GM21619 (cell line): ENCODE measurements at regions not wholly inside any gene's neighbourhood (a gene's known extent, or its start where the extent isn't known, plus 50 kb on each side); places are given as distances from the start of the nearest gene placed in this dataset.
"Not testable (repeated sequence)": the region's sequence is repeated elsewhere in the genome, so short reads cannot be mapped to it uniquely, and the experiment has no call there.

Source experiments
- ATAC-seq: cut with Tn5 transposase; IDR thresholded peaks from one replicate; pipeline ENCODE4 v1.9.1; 2021; ENCODE audit not compliant: unreplicated experiment

DNA sequence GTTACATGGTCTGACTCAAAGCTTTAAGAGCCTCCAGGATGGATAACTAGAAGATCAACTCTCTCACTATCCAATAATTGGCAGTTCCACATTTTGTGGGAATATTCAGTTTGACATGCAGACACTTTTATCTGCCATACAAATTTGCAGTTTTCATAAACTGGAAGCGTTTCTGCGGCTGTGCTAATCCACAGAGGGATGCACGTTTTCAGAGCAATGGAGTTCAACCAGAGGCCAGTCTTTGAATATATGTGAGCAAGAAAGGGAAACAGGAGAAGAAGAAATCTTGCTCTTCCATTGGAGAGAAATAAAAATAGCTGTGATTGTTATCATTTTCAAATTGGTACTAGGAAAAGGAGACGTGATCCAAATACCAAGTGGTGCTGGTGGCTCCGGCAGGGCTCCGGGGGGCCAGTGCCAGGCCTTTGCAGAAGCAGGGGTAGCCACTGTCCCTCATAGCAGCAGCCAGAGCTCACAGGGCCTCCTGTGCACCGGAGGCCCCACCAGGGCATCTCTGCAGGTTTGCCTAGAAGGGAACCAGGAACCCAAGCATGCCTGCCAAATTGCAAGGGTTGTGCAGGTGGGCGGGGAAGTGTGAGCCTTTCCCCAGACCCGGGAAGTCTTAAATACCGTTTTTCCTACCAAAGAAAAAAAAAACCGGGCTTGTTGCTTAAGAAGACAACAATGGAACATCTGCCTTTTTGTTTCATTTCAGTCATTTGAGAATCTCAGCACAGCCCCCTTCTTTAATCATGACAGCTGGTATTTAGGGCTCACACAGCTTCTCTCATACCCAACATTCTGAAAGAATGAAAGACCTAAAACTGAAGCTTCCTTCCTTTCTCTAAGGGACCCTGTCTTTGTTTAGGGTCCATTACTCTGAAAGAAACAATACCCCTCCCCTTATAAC, 791.1 kb upstream of the SOX11 start:
- ATAC-seq = no peak

DNA sequence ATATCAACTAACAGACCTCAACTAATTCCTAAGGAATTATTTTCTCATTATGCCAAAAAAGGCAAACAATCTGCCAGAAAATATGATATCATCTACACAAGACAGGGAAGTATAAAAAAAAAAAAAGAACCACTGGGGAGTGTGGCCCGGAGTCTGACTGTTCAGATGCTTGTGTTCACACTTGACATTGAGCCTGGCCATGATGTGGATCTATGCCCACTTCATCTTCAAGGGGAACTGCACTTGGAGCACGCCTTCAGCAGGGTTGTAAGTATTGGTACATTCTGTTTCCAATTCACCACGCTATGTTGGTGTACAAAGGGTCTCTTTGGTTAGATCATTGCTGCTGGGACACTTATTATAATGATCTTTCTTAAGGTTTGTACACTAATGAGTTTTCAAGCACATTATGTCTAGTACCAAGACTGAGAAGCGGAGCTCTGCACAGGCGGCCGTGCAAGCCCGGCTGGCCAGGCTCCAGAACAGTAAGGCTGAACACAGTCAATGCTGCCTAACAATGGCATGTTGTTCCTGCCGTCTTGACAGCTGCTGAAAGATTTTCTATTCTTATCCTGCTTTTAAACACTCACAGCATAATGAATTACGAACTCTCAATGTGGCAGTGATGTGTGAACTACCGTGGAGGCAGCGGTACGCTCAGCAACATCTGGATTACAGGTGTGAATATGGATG, 788.4 kb upstream of the SOX11 start:
- no peak for ATAC-seq

DNA sequence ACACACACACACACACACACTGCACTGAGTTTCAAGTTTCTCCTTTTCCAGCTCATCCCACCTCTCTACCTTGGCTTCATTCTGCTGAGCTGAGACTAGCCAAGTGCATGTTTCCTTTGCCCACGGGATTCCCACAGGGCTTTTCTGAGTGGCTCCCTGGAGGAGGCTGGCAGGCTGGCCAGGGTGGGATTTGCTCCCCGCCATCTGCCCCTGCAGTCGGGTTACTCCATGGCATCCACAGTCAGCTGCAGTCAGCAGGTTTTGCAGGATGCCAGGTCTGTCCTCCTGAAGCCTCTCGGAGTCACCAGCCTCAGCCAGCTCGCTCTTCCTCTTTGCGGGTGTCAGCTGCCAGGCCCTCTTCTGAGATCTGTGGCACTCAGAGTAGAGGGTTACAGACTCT, 783.7 kb upstream of the SOX11 start:
- no peak for ATAC-seq

DNA sequence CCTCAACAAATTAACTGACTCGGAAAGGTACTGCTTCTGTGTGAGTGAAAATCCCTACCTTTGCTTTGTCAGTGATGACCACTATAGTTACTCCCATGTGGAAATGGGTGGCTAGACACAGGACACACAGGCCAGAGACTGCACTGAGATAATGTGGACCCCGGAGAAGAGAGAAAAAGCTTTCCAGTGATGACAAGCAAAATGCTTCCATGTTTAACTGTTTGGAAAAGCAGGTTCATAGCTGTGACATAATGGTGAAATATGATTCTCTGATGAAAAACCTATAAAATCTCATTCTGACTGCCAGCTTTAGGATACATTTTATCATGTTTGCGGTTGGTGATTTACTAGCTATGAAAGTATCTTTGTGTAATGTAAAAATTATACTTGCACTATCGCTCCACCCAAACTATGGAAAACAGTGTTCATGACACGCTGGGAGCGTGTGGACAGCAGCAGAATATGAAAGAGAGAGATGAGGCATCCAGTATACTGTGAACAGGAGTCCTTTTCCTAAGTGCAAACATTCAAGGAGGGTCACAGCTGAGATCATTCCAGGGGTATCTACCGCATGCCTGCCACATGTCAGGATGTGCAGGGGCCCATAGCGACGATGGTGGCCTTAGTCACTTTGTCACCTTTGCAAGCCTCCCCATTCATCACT, 782.7 kb upstream of the SOX11 start:
- no peak for ATAC-seq

DNA sequence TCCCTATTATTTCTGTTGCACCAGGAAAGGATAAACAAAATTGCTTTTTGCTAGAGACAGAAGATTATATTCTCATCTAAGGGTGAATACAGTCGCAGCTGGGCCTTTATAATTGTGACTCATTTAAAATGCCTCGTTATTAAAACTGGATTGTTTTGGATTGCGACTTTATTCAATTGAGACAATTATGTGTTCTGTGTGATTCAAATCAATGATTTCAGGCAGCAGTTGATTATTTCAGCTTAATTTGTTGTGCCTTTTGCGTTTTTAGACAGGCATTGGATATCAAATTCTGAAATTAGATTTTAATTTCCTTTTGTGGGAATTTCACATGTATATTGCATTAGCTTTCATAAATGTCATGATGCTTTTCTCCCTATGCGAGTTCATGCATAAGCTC, 778.1 kb upstream of the SOX11 start:
- no peak for ATAC-seq

DNA sequence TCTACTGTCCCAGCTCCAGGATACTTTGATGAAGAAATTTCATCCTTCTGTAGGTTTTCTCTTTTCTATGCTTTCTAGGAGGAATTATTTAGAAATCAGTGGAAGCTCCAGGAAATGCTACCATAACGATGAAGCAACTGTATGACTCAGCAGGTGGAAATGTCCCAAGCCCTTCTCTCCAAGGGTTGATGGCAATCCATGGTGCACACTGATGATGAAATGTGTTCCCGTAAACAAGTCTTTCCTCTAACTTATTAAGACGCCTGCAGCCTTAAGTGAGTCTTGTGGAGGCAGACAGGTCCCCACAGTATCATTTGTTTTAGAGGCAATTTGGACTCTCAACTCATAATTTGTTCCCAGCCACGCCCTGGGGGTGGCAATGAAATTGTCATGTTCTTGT, 777.6 kb upstream of the SOX11 start:
- ATAC-seq = no peak

DNA sequence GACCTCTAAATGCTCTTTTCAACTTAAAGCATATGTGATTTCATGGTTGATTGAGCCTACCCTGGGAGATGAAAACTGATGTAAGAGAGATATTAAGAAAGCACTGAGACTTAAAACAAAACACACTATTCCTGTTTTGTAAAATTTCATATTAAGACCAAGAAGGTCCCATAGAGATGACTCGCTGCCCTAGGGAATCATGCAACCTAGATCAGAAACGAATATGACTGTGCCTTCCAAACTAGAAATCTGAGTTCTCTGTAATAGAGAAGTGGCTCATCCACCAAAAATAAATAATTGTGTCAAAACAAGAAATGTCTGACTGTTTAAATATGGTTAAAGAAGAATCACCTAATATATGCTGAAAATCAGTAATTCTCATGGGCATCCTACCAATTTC, 776.8 kb upstream of the SOX11 start:
- no peak for ATAC-seq

DNA sequence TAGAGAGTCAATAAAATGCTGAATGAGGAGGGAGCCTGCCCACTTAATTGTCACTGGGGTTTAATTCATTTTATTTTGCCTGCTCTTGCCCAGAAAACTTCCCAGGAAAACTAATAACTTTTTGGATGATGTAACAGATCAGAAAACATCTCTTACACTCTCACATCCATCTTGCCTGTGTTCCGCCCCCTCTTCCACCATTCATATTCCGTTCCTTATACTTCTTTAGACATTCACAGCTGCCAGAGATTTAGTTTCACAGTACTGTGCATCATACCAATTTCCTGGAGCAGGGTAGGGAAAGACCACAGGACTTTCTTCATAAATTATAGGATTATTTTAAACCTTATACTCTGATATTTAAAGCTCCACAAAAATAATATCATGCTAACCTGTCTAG, 776.1 kb upstream of the SOX11 start:
- no peak for ATAC-seq

DNA sequence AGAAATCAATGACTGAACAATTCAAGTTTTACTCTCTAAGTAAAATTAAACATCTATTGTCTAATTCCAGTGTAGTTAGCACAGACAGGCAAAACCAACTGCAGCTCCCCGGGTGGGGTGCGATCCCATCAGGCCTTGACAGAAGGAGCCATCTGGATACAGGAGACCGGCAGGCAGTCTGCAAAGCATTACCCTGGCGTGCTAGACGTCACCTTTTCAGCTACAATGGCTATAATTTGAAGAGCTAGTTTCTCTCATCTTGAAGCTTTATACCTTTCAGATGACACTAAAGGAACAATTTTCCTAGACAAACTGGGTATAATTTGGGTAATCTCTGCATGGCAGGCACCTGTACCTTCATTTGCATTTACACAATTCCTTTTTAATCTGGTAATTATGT, 761.5 kb upstream of the SOX11 start:
- no peak for ATAC-seq

DNA sequence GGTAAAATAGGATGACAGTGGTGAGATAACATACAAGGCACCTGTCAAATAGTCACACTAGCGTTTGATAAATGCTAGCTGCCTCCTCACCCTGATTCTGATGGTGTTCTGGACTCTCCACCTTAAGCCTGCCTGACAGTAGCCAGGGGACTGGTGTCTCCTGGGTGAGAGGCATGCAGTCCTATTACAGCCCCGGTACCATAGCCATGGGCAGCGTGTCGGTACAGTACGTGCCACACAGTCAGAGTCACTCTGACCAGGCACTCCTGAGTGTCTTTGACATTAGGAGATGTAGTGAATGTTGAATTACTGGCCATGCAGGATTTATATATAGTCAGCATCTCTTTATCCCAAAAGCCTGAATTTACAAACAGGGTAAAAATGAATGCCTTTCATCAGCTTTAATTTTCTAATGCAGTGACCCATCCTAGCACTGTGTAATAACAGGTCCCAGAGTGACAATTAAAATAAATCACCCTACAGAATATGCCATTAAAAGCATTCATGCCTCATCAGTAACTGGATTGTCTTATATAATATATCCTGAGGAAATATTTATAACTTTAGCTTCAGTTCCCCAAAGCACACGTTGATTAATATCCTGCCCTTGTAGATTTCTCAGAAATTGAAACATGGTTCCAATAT, 760.3 kb upstream of the SOX11 start:
- ATAC-seq = no peak

DNA sequence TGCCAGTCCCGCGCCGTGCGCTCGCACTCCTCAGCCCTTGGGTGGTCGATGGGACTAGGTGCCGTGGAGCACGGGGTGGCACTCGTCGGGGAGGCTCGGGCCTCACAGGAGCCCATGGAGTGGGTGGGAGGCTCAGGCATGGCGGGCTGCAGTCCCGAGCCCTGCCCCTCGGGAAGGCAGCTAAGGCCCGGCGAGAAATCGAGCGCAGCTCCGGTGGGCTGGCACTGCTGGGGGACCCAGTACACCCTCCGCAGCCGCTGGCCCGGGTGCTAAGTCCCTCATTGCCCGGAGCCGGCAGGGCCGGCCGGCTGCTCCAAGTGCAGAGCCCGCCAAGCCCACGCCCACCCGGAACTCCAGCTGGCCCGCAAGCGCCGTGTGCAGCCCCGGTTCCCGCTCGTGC, 756.9 kb upstream of the SOX11 start:
- ATAC-seq = not testable (repeated sequence)

DNA sequence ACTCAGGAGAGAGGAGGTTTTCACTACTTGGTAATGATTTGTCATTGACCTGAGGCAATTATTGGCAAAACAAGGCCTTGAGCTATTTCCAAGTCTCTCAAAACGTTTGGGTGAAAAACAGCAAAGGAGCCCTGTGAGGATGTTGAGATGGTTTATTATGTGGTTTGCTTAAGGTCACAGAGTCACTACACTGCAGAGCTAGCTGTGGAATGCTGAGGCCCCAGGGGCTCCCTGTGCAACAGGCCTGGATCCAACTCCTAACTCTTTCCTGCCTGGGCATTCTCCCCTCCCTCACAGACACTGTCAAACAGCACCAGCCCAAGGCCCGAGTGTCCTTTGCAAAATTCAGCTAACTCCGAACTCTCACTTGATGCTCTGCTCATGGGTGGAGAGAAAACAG, 754.6 kb upstream of the SOX11 start:
- ATAC-seq = no peak

DNA sequence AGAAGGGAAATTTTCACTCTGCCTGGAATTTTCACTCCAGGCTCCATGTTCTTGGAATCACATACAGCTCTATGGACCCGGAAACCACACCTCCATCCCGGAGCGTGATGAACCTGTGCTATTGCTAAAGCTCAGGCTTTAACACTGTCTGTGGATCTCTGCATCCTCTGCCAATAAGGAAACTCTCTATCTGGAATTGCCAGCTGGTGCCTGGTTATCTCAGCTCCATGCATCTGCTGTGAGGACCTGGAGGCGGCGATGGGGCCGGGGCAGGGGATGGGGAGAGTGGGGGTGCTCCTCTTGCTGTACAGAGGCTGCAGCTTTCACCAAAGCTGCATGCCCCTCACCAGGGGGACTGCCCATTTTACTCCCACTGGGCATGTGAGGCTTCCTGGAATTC, 754.0 kb upstream of the SOX11 start:
- no peak for ATAC-seq

DNA sequence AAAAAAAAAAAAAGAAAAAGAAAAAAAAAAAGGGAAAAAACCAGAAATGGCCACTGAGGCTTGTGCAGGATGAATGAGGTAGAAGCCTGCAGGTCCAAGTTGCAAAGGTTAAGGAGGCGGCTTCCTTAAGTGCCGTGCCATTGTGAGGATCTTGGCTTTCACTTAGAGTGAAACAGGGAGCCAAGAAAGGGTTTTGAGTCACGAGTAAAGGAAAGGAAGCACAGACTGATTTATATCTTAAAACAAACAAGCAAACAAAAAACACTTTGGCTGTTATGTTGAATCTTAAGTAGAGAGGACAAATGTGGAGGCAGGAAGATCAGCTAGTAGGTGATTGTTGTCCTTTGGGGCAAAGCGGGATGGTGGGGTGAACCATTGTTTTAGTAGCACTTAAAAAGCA, 749.7 kb upstream of the SOX11 start:
- no peak for ATAC-seq

DNA sequence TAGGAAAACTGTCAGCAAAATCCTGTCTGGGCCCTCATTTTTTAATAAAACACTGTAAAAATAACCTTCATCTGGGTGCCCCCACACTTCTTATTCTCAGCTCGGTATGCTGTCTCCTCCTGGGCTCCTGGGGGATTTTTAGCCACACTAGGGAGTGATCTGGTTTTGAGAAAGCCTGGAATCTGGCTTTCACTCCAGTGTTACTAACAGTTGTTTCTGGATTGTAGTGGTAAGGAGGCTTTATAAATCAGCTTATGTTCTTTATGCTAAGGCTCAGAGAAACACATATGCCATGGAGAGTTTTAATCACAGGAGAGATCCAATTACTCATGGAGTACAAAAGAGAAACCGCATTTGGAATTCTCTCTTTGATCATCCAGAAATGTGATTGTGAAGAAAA, 744.3 kb upstream of the SOX11 start:
- no peak for ATAC-seq

DNA sequence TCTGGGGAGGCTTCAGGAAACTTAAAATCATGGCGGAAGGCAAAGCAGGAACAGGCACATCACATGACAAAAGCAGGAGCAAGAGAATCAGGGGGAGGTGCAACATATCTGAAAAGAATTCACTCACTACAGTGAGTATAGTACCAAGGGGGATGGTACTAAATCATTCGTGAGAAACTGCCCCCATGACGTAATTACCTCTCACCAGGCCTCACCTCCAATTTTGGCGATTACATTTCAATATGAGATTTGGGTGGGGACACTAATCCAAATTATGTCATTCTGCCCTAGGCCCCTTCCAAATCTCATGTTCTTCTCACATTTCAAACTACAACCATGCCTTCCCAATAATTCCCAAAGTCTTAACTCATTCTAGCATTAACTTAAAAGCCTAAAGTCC, 740.8 kb upstream of the SOX11 start:
- ATAC-seq = no peak

DNA sequence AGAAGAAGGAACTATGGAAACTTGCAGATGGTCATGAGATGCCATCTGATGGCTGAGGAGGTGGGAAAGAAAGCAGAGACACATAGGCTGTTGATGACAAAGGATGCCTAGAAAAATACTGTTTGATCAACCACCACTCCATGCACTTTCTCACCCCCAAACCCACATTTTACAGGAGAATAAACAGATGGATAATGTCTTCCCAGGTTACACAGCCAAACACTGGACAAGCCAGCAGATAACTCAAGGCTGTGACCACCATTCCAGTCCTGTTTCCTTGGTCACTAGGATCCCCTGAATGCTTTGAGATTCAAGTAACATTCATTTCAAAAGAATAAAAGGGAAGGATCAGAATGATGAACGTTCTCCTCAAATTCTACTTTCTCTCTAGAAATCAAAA, 733.0 kb upstream of the SOX11 start:
- no peak for ATAC-seq

DNA sequence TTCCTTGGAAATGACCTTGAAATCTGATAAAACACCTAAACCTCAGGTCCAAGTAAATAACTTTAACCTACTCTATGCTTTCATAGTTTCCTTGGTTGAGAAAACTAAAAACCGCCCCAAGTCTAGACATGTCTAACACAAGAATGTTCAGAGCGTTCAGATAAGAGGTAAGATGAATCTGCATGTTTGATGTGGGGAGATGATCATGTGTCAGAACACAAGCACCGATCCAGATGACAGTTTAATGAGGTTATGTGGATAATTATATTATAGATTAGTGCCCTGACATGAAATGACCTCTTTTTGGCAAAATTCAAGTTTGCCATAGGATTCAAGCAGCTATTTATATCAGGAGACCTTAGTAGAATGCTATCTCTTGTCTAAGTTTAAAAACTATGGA, 729.8 kb upstream of the SOX11 start:
- no peak for ATAC-seq

DNA sequence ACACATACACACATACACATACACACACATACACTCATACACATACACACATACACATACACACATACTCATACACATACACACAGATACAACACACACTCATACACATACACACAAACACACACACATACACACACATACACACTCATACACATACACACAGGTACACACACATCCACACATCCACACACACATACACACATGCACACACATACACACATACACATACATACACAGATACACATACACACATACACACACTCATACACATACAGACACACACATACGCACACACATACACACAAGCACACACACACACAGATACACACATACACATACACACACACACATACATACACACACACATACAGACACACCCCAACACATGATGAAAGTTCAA, 729.1 kb upstream of the SOX11 start:
- no peak for ATAC-seq

DNA sequence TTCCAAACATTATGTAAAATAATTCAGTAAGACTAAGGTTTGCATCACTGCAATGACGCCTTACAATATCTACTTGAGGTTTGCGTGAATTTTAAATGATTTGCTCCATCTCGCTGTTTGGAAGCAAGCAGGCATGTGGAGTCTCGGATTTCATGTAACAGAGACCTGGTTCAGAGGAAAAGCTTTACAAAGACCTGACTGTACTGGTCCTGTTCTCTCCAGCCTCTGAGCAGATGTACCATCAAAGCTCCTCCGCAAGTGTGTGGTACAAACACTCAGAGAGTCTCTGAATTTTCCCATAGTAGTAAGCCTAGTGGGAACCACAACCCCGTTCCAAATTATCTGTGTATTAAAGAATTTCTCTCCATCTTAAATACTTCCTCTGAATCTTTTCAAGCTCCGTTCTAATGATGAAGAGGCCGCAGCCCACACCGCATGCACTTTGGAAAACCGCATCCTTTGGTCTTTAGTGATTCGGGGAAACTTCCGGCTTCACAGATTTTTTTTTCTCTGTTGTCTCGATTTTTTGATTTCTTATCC, 728.1 kb upstream of the SOX11 start:
- no peak for ATAC-seq

DNA sequence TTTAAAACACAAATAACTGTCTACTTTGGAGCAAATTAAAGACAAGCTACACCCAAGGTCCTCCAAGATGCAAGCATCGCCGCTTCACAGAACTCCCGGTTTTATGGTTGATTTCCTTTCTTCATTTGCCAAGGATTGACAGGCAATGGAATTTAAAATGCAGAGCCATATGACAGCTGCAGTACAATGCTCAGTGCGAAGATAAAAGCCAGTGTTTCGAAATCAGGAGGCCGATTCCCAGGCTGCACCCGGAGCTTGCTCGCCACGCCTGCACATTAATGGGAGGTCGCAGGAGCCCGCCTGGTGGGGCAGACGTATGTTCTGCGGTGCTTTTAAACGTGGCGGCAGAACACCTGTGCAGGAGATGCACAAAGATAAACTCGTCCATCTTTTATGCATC, 727.6 kb upstream of the SOX11 start:
- no peak for ATAC-seq
